Sigmoid colon (tissue), 6 donors: ENCODE measurements at regions not wholly inside any gene's neighbourhood (a gene's known extent, or its start where the extent isn't known, plus 50 kb on each side); places are given as distances from the start of the nearest gene placed in this dataset.

Experiments used
- DNase-seq: peaks from one replicate; pipeline ENCODE4 v3.0.0-alpha.2; 2019
- H3K27ac ChIP-seq, 4 donors: fragments of 200-600 bp; sonication (generic); one replicate each; pipeline ENCODE4 v1.5.1; 2016 to 2019; ENCODE audit warnings: mild to moderate bottlenecking in 1 of 4
- H3K27me3 ChIP-seq, 3 donors: fragments of 200-600 bp; sonication (generic); one replicate each; pipeline ENCODE4 v1.5.1; 2019; ENCODE audit warnings: mild to moderate bottlenecking in 1 of 3
- H3K36me3 ChIP-seq, 4 donors: fragments of 200-600 bp; sonication (generic); one replicate each; pipeline ENCODE4 v1.5.1; 2016 to 2019
- H3K4me1 ChIP-seq, 4 donors: fragments of 200-600 bp; sonication (generic); one replicate each; pipeline ENCODE4 v1.5.1; 2017 to 2019
- H3K4me3 ChIP-seq, 4 donors: fragments of 200-600 bp; sonication (generic); one replicate each; pipeline ENCODE4 v1.5.1; 2017 to 2019; ENCODE audit warnings: mild to moderate bottlenecking in 2 of 4, moderate library complexity in 1 of 4
- H3K9me3 ChIP-seq, 4 donors: fragments of 200-600 bp in 3 of 4; sonication (generic) in 3 of 4; one replicate each; pipeline versions ENCODE4 v1.5.1 to v1.6.1; 2013 to 2019
- EP300 ChIP-seq, 4 donors: sonication (generic); formaldehyde crosslinking; IDR thresholded peaks; one replicate each; pipeline ENCODE4 v1.6.1; 2017; ENCODE audit warnings: antibody characterized with exemption in 4 of 4
- POLR2A ChIP-seq, 2 donors: fragments of 450-650 bp; IDR thresholded peaks; one replicate each; pipeline ENCODE4 v1.6.1; 2016; ENCODE audit warnings: antibody characterized with exemption in 2 of 2, mild to moderate bottlenecking in 2 of 2, moderate library complexity in 2 of 2
- POLR2AphosphoS5 ChIP-seq, 4 donors: sonication (generic); formaldehyde crosslinking; IDR thresholded peaks; one replicate each; pipeline ENCODE4 v1.6.1; 2017; ENCODE audit warnings: antibody characterized with exemption in 4 of 4
- WGBS, 2 donors: extraction: QIAGEN DNeasy Blood & Tissue Kit; methylation state at CpG; one replicate each; pipeline ENCODE4 v1.1.7; 2013; 5-methylcytosine and 5-hydroxymethylcytosine counted together
- intact Hi-C: fragments of 100-400 bp; cut with DNase I; formaldehyde crosslinking; loops from one replicate; pipeline ENCODE4 v1.15.1; 2023
- TF ChIP-seq, protein P1 (sequence below), 4 experiments: fragments of 450-650 bp in 3 of 4; fragments of 200-600 bp in 1 of 4; IDR thresholded peaks; one replicate each; pipeline ENCODE4 v1.5.1; 2016 to 2019; ENCODE audit warnings: antibody characterized with exemption in 4 of 4, mild to moderate bottlenecking in 3 of 4, moderate library complexity in 2 of 4
- donor health status: healthy with polysubstance abuse.
- donor health status: healthy.

DNA sequence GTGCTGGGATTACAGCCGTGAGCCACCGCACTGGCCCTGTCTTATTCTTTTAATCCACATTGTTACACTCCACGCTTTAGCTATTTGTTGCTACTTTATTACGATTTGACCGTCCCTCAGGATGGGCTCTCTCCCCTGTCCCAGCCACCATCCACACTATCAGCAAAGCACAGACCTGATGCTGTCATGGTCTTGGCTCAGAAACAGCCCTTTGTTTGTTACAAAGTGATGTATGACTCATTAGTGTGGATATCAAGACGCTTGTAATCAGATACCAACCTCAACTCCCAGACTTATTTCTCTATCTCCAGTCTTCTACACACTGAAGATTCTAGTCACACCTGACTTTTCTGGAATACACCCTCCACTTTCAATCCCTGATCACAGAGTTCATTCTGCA is 84.6 kb upstream of the FREM2 start:
- intact Hi-C loops, result no loop called here
- WGBS, 2 donors, result 83 to 84% methylated on average over 6 of the region's 6 CpGs
- Histone ChIP-seq H3K4me3 (no peak overlapping the region), H3K4me1 (no peaks in the 10 kb centered on the region), H3K27ac (no peak overlapping the region), H3K27me3 (no peaks in the 10 kb centered on the region), H3K36me3 (no peaks in the 10 kb centered on the region), H3K9me3 (no peaks in the 10 kb centered on the region)
- no peak for DNase-seq
- TF ChIP-seq POLR2A (IDR thresholded peaks at IDR 0.05) (no peak), EP300 (IDR thresholded peaks at IDR 0.05) (no peak), POLR2AphosphoS5 (IDR thresholded peaks at IDR 0.05) (no peak)
- TF ChIP-seq, protein P1, sequence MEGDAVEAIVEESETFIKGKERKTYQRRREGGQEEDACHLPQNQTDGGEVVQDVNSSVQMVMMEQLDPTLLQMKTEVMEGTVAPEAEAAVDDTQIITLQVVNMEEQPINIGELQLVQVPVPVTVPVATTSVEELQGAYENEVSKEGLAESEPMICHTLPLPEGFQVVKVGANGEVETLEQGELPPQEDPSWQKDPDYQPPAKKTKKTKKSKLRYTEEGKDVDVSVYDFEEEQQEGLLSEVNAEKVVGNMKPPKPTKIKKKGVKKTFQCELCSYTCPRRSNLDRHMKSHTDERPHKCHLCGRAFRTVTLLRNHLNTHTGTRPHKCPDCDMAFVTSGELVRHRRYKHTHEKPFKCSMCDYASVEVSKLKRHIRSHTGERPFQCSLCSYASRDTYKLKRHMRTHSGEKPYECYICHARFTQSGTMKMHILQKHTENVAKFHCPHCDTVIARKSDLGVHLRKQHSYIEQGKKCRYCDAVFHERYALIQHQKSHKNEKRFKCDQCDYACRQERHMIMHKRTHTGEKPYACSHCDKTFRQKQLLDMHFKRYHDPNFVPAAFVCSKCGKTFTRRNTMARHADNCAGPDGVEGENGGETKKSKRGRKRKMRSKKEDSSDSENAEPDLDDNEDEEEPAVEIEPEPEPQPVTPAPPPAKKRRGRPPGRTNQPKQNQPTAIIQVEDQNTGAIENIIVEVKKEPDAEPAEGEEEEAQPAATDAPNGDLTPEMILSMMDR (IDR thresholded peaks at IDR 0.05), result no peak

GRCh38 chr13:38606699-38607535 is 80.0 kb upstream of the FREM2 start:
- intact Hi-C loops, result no loop called here
- Histone ChIP-seq H3K4me3 (no peak overlapping the region), H3K27ac (no peak overlapping the region), H3K36me3 (no peaks in the 10 kb centered on the region), H3K27me3 (no peaks in the 10 kb centered on the region), H3K4me1 (no peaks in the 10 kb centered on the region), H3K9me3 (no peaks in the 10 kb centered on the region)
- 87 to 88% methylated on average over 6 of the region's 6 CpGs for WGBS, 2 donors
- DNase-seq, result no peak
- TF ChIP-seq, protein P1 (IDR thresholded peaks at IDR 0.05), result no peak
- no peak for TF ChIP-seq POLR2AphosphoS5 (IDR thresholded peaks at IDR 0.05)
- TF ChIP-seq EP300 (IDR thresholded peaks at IDR 0.05), result no peak
- no peak for TF ChIP-seq POLR2A (IDR thresholded peaks at IDR 0.05)

DNA sequence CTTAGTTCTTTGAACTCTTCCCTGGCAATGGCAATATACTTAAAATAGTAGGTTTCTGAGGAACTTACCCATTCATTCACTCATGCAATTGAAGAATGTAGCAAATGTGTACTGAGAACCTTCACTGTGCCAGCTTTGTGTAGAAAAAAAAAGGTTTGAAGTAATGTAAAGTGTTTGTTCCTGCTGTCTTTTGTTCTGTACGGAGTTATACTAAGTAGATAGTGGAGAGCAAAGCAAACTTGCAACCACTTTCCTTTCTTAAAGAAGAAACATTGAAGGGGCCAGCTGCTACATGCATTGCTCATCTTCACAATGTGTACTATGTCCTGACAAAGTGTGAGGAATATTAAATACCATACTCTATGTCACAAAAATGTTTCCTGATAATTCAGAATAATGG is 68.9 kb upstream of the FREM2 start:
- WGBS, 2 donors, result 78 to 86% methylated on average over 1 of the region's 1 CpG

DNA sequence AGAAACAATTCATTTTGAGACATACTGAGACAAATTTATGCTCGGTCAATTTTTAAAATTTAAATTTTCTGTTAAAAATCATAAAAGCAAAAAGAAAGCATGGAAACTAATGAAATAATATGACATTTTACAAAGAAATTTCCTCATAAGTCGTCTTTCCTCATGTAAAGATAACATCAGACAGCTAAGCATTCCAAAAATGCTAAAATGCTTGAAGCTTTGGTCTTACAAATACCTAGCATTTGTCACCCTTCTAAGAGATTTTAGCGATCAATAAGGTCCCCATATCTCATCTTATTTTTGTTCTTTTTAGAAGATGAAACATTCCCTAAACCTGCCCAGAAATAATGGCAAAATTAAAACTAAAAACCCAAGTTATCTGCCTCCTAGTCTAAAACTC is 68.5 kb upstream of the FREM2 start:
- Histone ChIP-seq H3K36me3 (no peaks in the 10 kb centered on the region), H3K27me3 (no peaks in the 10 kb centered on the region), H3K4me3 (no peak overlapping the region), H3K4me1 (no peaks in the 10 kb centered on the region), H3K27ac (no peak overlapping the region), H3K9me3 (no peaks in the 10 kb centered on the region)
- intact Hi-C loops, result no loop called here
- WGBS, 2 donors, result 85 to 88% methylated on average over 3 of the region's 3 CpGs
- no peak for DNase-seq
- no peak for TF ChIP-seq EP300 (IDR thresholded peaks at IDR 0.05)
- TF ChIP-seq, protein P1 (IDR thresholded peaks at IDR 0.05), result no peak
- TF ChIP-seq POLR2A (IDR thresholded peaks at IDR 0.05), result no peak
- no peak for TF ChIP-seq POLR2AphosphoS5 (IDR thresholded peaks at IDR 0.05)

More for the DNA sequence above, 68.9 kb upstream of the FREM2 start:
- H3K36me3 ChIP-seq, result no peaks in the 10 kb centered on the region
- no peaks in the 10 kb centered on the region for H3K27me3 ChIP-seq
- intact Hi-C loops, result no loop called here
- no peak overlapping the region for H3K4me3 ChIP-seq
- no peaks in the 10 kb centered on the region for H3K4me1 ChIP-seq
- TF ChIP-seq, protein P1 (IDR thresholded peaks at IDR 0.05), result no peak
- TF ChIP-seq EP300 (IDR thresholded peaks at IDR 0.05), result no peak
- TF ChIP-seq POLR2A (IDR thresholded peaks at IDR 0.05), result no peak
- no peak for TF ChIP-seq POLR2AphosphoS5 (IDR thresholded peaks at IDR 0.05)
- no peak overlapping the region for H3K27ac ChIP-seq
- no peak for DNase-seq
- no peaks in the 10 kb centered on the region for H3K9me3 ChIP-seq
